ENCODE measurements at regions not wholly inside any gene's neighbourhood (a gene's known extent, or its start where the extent isn't known, plus 50 kb on each side); places are given as distances from the start of the nearest gene placed in this dataset.

DNA sequence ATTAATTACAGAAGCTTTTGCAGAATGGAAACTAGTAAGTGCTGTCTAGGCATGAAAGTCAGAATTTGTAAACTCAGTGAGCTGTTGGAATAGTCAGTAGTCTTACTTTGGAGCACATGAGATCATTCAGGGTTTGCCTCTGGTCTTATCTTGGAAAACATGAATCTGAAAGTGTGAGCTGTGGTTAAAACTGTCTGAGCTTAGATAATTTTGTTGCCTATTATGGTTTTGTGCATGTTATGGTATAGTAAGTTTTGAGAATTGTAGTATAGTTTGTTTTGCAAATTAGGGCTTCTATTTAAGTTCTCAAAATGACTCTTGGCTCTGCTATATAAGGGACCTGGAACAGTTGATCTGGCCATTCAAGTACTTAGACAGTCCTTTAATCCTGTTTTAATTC, 53.7 kb upstream of the TRPC4 start:
- TF ChIP-seq, protein P1, sequence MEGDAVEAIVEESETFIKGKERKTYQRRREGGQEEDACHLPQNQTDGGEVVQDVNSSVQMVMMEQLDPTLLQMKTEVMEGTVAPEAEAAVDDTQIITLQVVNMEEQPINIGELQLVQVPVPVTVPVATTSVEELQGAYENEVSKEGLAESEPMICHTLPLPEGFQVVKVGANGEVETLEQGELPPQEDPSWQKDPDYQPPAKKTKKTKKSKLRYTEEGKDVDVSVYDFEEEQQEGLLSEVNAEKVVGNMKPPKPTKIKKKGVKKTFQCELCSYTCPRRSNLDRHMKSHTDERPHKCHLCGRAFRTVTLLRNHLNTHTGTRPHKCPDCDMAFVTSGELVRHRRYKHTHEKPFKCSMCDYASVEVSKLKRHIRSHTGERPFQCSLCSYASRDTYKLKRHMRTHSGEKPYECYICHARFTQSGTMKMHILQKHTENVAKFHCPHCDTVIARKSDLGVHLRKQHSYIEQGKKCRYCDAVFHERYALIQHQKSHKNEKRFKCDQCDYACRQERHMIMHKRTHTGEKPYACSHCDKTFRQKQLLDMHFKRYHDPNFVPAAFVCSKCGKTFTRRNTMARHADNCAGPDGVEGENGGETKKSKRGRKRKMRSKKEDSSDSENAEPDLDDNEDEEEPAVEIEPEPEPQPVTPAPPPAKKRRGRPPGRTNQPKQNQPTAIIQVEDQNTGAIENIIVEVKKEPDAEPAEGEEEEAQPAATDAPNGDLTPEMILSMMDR (IDR thresholded peaks at IDR 0.05; ENCODE audit: borderline replicate concordance, extremely low read depth, low read length, poor library complexity, severe bottlenecking), result no peak
- no peak for TF ChIP-seq EZH2 (IDR thresholded peaks at IDR 0.05; ENCODE audit: borderline replicate concordance, low read depth, low read length, severe bottlenecking)

Data from DND-41 (cell line).